ENCODE measurements at regions not wholly inside any gene's neighbourhood (a gene's known extent, or its start where the extent isn't known, plus 50 kb on each side); places are given as distances from the start of the nearest gene placed in this dataset.

DNA sequence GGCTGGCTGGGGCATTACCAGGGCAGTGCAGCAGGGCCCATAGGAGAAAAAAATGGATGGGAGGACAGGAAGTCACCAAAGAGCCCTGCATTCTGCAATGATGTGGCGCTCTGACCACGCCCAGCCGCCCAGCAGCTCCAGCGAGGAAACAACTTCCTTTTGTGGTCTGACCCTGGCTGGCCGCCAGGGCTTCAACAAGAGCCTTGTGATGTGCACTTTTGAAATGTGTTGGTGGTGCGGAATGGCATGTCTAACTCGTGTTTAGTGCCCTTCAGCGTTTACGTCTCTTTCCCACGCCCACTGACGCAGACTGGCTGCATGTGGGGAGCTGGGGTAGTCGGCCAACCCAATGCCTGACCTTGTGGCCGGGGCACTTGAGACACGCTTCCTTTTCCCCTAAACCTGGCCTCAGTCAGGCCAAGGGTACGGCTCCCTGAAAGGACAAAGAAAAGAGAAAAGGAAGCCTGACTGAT lies 81.9 kb upstream of the CTNNB1 start:
- peak; percentile 95 for DNase-seq

DNA sequence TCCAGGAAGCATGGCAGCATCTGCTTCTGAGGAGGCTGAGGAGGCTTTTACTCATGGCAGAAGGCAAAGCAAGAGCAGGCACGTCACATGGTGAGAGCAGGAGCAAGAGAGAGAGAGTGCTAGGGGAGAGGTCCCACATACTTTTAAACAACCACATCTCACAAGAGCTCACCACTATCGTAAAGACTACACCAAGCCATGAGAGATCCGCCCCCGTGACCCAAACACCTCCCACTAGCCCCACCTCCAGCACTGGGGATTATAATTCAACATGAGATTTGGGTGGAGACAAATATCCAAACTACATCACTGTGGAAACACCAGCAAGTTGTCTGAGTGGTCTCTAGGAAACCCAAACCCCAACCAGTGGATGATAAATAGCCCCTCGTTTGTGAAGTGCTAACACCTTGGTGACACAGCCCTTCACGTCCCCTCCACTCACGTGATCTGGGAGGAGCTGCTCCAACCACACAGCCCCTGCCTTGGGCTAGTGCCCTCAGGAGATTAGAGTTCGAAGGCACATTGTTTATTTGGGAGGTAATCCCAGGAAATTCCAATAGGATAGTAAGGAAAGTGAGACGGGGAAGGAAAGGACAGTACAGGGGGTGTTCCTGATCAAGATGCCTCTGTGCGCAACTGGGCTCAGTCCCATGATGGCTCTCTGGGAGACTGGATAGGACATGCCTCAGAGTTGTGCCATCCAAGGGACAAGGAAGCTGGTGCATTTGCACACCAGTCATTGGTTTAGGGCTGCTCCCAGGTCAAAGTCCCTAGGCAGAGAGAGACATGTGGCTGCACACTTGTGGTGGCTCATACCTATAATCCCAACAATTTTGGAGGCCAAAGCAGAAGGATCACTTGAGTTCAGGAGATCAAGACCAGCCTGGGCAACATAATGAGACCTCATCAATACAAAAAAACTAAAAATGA lies 80.6 kb upstream of the CTNNB1 start:
- no peak for DNase-seq

DNA sequence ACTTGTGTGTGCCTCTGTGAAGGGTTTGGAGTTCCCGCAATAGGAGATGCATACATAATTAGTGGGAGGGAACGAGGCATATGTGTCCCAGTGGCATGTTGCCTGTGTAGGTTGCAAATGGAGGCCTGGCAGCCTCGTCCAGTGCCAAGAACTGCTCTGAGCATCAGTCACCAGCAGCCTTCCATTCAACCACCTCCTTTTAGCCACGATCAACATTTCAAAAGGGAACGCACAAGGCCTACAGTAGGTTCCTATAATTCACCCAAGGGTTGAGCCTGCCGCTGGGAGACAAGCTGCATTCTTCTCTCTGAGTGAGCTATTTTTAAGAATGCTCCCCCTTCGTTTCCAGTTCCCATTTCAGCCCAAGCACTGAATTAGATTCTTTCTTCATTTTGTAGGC lies 78.8 kb upstream of the CTNNB1 start:
- DNase-seq: no peak

DNA sequence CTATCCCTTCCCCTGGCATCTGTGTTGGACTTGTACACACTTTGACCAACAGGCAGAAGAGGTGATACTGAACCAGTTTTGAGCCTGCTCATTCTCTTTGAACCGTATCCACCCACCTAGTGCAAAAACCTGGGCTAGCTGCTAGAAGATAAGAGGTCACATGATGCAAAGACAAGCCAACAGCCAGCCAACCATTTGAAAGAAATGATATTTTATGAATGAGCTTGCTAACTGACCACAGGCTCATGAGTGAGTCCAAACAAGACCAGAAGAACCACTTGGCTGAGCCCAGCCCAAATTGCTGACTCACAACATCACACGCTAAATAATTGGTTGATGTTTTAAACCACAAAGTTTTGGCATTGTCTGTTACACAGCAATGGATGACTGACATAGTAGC lies 74.0 kb upstream of the CTNNB1 start:
- peak; percentile 29 for DNase-seq

DNA sequence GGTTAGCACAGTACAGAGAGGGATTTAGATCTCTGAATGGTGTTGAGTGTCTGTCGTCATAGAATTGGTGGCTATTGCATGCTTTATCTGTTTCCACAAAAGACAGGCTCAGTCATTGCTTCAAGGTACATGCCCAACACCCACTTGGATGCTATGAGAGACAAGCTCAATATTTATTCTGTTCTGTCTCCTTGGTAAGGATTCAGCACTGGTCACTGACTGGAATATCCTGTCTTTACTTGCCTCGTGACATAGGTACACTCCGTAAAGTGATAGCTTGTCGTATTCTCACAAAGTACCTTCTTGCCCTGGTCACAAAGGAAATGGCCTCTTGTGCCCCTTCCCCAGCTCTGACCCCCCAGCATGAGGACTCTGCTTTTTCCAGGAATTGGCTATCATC lies 72.8 kb upstream of the CTNNB1 start:
- DNase-seq: no peak

DNA sequence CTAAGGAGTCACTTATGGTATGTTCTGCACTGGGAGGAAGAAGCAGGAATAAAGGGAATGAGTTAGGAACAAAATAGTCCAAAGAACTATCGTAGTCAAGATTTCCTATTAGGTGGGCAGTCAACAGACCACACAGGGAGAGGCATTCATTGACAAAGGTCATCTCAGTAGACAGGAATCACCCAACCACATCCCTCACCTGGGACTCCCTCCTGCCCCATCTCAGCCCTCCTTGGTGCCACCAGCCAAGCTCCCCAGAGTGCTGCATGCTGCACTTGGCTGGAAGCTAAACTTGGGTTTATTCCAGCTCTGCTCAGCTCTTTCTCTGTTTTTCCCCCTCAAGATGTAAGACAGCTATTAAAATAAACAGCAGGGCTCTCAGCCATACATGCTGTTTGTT lies 72.3 kb upstream of the CTNNB1 start:
- DNase-seq: no peak

DNA sequence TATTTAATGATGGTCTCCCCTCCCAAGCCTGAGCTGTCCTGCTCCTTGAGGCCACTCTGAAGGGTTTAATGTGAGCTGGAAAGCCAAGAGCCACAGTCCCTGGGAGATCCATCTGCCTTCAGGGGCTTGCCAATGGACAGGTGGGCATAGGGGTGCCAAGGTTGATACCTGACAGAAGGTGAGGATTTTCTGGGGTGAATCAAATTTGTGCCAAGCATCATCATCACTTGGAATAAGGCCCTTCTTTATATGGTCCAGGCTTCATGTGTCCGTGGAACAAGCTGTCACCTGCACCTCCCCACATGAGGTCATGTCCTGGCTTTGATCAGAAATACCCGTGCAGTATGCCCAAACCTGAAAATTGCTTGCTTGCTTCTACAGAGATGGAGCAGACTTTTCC lies 71.9 kb upstream of the CTNNB1 start:
- DNase-seq: no peak

DNA sequence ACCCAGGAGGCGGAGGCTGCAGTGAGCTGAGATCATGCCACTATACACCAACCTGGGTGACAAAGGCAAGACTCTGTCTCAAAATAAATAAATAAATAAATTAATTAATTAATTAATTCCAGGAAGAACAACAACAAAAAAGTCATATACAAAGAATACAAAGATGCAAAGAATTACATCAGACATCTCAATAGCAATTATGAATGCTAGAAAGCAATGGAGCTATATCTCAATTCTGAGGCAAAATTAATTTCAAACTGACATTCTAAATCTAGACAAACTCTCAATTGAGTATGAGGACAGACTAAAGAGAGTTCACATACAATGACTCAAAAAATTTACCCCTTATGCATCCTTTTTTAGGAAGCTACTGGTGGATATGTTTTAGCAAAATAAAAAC lies 69.6 kb upstream of the CTNNB1 start:
- no peak for DNase-seq

DNA sequence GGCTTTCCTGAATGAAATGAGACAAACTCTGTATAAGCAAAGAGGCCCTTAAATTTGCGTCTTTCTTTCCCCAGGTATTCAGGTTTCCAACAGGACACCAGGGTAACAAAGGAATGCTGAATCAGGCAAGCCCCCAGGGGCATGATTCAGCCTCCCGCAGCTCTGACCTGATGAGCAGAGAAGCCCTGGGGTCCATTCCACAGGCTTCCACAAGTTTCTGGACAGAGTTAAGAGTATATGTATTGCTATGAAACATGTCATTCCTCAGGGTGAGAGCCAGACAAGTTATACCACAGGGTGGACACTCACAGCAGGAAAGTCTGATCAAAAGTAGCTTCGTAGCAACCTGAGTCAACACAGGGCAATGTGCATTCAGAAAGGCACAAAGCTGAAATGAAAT lies 68.1 kb upstream of the CTNNB1 start:
- no peak for DNase-seq

DNA sequence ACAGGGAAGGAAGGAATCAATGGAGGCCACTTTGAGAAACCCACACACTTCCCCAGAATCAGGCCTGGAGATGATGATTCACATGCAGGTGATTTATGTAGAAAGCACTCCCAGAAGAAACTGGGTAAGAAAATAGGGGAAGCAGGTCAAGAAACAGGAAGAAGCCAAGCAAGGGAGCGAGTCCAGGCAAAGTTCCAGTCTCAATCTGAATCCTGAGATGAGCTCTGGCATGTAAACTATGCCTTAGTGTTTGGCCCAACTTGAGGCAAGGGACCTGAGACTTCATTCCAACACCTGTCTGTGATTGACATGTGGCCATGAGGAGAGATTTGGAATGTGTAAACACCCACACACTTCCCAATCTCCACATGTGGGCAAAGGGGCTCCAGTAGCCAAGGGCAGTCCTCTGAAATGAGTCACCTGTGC lies 61.6 kb upstream of the CTNNB1 start:
- DNase-seq: no peak

DNA sequence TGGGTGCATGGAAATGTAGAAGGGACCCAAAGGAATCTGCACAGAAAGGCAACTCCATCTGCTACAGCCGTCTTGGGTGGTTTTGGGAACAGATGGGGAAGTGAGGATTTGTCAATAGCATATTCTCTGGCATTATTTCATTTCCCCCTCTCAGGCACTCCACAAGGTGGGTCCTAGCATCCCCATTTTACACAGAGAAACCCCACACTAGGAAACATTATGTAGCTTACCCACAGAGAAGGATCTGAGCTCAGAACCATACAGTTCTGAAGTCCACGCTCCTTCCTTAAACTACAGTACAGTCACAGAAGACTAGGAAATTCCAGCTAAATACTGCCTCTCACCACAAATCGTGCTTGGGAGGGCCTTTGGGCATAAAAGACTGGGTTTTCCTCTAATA lies 61.2 kb upstream of the CTNNB1 start:
- DNase-seq: no peak

DNA sequence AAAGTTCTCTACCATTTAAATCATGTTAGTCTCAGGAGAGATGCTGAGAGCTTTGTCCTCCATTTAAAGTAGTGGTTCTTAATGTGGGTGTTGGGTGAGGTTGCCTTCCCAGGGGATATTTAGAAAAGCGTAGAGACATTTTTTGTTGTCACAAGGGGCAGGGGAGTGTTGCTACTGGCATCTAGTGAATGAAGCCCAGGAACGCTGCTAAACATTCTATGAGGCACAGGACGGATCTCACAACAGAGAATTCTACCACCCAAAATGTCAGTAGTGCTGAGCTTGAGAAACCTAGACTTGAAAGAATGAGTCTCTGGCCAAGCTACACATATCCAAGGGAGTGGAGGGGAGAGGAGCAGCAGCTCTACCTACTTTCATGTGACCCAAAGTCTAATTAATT lies 60.7 kb upstream of the CTNNB1 start:
- no peak for DNase-seq

DNA sequence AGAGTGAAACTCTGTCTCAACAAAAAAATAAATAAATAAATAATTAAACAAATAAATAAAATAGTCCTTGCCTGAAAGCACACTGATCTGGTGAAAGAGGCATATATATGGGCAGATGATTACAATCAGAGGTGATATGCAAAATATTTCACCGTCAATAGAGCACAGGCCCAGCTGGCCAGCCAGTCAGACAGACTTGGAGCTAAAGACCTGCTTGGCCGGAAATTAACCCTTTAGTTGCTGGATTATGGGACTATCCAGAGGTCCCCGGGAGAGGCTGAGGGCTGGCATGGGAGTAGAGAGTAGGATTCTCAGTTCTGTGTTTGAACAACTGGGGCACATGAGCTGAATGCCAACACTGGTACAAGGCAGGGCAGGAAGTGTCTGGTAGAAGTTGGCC lies 59.1 kb upstream of the CTNNB1 start:
- DNase-seq: no peak

DNA sequence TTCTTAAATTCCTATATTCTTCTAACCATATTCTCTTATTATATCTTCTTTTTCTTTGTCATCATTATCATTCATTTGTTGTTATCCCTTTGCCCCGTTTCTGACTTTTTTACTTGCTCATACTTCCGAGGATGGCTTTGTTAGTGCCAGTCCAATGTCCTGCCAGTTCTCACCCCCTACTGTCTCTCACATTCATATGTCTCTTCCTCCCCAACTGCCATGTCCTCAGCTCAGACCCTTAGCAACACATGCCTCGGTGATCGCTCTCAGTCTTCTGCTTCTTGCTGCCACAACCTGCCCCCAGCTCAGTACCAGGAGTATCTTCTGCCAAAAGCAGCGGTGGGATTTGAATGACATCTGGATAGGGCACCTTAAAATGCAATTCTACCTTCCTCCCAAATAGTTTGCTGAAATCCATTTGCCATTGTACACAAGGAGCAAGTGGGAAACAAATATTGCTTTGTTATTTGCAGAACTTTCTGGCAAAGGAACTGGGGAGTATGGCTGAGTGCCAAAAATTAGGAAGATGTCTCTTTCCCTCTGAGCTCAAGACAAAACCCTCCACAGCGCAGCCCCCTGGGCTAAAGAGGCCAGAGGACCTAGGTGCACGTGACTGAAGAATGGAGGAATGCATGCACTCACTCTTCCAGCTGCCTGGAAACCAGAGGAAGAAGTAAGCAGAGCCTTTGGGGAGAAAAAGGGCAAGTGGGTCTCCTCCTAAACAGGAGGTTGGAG lies 57.7 kb upstream of the CTNNB1 start:
- DNase-seq: no peak

DNA sequence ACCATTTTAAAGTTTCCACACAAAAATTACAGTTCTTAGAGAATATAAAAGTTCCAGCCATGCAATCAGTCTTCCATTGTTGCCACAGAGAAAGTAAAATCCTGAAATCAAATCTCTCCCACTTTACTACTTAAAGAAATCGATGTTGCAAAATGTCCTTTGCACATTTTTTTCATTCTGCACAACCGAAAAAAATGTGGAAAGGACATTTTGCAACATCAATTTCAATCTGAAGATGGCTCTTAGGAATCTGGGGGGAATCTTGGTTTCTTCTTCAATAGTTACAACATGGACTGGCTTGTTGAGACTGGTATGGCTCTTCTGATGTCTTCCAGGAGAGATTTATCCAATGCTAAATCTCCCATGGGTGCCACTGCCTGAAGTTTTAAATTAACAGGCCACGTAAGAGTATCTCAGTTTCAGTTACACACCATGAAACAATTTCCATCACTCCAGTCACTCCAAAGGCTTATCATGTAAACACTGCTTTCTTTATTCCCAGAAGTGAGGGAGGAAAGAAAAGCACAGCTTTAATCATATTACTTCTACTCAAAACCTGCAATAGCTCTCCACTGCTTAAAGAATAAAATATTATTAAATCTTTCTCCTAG lies 55.8 kb upstream of the CTNNB1 start:
- no peak for DNase-seq

DNA sequence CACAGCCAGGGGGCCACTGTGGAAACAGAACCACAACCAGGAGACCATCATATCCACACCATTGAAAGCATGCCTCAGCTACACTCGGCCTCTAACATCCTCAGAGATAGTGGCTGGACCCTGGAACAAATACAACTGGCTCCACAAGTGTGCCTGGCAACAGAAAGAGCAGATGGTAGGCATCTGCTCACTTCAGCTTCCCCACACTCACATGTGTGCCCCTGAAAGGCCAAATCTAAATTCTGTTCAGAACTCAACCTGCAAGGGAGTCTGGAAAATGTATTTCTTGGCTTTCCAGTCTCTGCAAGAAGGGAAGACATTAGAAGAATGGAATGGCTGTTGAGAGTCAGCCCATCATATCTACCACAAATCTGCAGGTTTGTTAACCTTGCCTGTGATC lies 54.7 kb upstream of the CTNNB1 start:
- DNase-seq: no peak

DNA sequence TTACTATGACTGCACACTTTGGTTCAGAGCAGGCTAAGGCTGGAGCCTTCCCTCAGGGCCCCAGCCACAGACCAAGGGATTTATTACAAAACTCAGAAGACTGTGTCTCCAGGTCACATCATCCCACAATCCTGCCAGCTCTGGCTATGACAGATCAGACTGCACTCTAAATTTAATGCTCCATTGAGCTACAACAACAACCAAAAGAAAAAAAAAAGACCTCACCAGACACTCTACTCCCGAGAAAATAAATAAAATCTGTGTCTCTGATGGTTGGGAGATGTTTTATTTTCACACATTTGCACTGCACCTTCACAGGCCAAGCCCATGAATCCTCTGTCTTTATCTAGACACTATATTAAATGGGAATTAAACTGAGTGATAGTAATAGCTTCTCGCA lies 50.8 kb upstream of the CTNNB1 start:
- no peak for DNase-seq

DNA sequence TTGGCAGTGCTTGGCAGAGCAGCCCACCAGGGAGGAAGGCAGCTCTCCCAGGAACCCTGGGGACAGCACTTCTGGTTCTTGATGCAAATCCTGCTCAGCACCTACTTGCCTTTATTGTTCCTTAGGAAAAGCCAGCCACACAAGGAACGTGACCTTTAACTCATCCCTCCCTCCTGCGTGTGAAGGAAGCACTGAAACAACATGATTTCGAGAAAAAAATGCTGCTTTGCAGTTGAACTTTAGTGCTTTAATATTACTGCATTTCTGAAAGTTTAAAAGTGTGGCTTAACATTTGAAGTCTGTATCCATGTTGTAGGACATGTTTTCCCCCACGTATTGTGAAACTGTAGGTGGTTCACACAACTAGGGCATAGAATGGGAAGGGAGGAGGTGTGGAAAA lies 50.4 kb upstream of the CTNNB1 start:
- DNase-seq: no peak
